ENCODE measurements at regions not wholly inside any gene's neighbourhood (a gene's known extent, or its start where the extent isn't known, plus 50 kb on each side); places are given as distances from the start of the nearest gene placed in this dataset.

DNA sequence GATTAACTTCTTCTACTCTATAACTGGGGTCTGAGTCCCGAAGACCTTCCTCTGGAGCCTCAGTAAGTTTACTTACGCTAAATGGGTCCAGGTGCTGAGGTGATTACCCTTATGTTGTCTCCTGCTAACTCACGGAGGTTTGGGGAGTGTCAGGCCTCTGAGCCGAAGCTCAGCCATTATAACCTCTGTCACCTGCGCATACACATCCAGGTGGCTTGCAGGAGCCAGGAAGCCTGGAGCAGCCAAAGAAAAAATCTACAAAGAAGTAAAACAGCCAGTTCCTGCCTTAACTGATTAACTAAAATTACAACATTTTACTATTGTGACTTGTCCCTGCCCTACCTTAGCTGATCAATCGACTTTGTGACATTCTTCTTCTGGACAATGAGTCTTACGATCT is 350.7 kb downstream of the GLRX3 start:
- TF ChIP-seq, protein P1, sequence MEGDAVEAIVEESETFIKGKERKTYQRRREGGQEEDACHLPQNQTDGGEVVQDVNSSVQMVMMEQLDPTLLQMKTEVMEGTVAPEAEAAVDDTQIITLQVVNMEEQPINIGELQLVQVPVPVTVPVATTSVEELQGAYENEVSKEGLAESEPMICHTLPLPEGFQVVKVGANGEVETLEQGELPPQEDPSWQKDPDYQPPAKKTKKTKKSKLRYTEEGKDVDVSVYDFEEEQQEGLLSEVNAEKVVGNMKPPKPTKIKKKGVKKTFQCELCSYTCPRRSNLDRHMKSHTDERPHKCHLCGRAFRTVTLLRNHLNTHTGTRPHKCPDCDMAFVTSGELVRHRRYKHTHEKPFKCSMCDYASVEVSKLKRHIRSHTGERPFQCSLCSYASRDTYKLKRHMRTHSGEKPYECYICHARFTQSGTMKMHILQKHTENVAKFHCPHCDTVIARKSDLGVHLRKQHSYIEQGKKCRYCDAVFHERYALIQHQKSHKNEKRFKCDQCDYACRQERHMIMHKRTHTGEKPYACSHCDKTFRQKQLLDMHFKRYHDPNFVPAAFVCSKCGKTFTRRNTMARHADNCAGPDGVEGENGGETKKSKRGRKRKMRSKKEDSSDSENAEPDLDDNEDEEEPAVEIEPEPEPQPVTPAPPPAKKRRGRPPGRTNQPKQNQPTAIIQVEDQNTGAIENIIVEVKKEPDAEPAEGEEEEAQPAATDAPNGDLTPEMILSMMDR (IDR thresholded peaks at IDR 0.05; ENCODE audit: insufficient read depth, low read length), result no peak
- TF ChIP-seq POLR2AphosphoS5 (IDR thresholded peaks at IDR 0.05; ENCODE audit: low read depth) (no peak), GABPA (IDR thresholded peaks at IDR 0.05; ENCODE audit: low read depth) (no peak), SPI1 (IDR thresholded peaks at IDR 0.05; ENCODE audit: borderline replicate concordance, low read depth) (no peak)
- TF ChIP-seq, protein P2, sequence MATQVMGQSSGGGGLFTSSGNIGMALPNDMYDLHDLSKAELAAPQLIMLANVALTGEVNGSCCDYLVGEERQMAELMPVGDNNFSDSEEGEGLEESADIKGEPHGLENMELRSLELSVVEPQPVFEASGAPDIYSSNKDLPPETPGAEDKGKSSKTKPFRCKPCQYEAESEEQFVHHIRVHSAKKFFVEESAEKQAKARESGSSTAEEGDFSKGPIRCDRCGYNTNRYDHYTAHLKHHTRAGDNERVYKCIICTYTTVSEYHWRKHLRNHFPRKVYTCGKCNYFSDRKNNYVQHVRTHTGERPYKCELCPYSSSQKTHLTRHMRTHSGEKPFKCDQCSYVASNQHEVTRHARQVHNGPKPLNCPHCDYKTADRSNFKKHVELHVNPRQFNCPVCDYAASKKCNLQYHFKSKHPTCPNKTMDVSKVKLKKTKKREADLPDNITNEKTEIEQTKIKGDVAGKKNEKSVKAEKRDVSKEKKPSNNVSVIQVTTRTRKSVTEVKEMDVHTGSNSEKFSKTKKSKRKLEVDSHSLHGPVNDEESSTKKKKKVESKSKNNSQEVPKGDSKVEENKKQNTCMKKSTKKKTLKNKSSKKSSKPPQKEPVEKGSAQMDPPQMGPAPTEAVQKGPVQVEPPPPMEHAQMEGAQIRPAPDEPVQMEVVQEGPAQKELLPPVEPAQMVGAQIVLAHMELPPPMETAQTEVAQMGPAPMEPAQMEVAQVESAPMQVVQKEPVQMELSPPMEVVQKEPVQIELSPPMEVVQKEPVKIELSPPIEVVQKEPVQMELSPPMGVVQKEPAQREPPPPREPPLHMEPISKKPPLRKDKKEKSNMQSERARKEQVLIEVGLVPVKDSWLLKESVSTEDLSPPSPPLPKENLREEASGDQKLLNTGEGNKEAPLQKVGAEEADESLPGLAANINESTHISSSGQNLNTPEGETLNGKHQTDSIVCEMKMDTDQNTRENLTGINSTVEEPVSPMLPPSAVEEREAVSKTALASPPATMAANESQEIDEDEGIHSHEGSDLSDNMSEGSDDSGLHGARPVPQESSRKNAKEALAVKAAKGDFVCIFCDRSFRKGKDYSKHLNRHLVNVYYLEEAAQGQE (IDR thresholded peaks at IDR 0.05; ENCODE audit: insufficient replicate concordance, low read depth), result no peak
- Histone ChIP-seq H3K27me3 (ENCODE audit: insufficient read depth, poor library complexity, severe bottlenecking) (no peaks in the 10 kb centered on the region), H3K4me3 (replicated peaks; ENCODE audit: insufficient read depth, low read length) (no peak overlapping the region), H3K27ac (replicated peaks) (no peak overlapping the region)
- DNase-seq (ENCODE audit: low read depth in 1 of 2, low spot score in 1 of 2), result no peak

DNA sequence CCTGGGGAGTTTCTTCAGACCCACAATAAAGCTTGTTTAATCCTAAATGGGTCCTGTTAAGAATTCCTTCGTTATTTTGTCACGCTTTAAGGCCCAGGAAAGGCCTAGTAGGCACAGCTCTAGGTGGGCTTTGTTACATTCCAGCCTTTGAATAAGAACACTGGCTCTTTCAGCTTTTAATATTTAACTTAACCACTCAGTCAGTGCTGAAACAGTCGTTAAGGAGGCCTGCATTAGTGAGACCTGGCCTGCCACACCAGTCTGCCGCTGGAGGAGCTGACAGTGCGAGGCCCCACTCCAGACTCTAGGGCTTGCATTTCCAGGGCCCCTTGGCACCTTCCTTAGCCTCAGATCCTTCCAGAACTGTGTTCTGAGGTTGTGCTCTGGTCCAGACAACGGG is 351.4 kb downstream of the GLRX3 start:
- Histone ChIP-seq H3K27me3 (ENCODE audit: insufficient read depth, poor library complexity, severe bottlenecking) (no peaks in the 10 kb centered on the region), H3K4me3 (replicated peaks; ENCODE audit: insufficient read depth, low read length) (no peak overlapping the region), H3K27ac (replicated peaks) (no peak overlapping the region)
- TF ChIP-seq SPI1 (IDR thresholded peaks at IDR 0.05; ENCODE audit: borderline replicate concordance, low read depth) (no peak), POLR2AphosphoS5 (IDR thresholded peaks at IDR 0.05; ENCODE audit: low read depth) (no peak), GABPA (IDR thresholded peaks at IDR 0.05; ENCODE audit: low read depth) (no peak)
- TF ChIP-seq, protein P1 (IDR thresholded peaks at IDR 0.05; ENCODE audit: insufficient read depth, low read length), result no peak
- TF ChIP-seq, protein P2 (IDR thresholded peaks at IDR 0.05; ENCODE audit: insufficient replicate concordance, low read depth), result no peak
- no peak for DNase-seq (ENCODE audit: low read depth in 1 of 2, low spot score in 1 of 2)

DNA sequence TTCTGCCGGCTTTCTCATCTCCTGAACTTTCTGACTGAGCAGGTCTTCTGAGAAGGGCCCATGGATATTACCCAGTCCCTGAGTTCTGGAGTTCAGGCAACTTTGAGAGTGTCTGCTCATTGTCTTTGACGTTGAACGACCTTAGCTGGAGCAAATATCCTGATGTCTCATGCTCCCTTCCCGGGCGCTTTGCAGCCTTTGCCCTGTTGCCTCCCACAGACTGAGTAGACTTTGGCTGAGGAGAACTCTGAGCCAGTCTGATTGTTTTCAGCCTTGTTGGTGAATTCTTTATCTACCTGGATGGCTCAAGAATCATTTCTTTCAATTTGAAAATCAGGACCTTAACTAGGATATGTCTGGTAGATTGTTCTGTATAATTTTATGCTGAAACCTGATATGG is 353.7 kb downstream of the GLRX3 start:
- Histone ChIP-seq H3K27me3 (ENCODE audit: insufficient read depth, poor library complexity, severe bottlenecking) (no peaks in the 10 kb centered on the region), H3K4me3 (replicated peaks; ENCODE audit: insufficient read depth, low read length) (no peak overlapping the region), H3K27ac (replicated peaks) (no peak overlapping the region)
- TF ChIP-seq POLR2AphosphoS5 (IDR thresholded peaks at IDR 0.05; ENCODE audit: low read depth) (no peak), SPI1 (IDR thresholded peaks at IDR 0.05; ENCODE audit: borderline replicate concordance, low read depth) (no peak), GABPA (IDR thresholded peaks at IDR 0.05; ENCODE audit: low read depth) (no peak)
- TF ChIP-seq, protein P1 (IDR thresholded peaks at IDR 0.05; ENCODE audit: insufficient read depth, low read length), result no peak
- TF ChIP-seq, protein P2 (IDR thresholded peaks at IDR 0.05; ENCODE audit: insufficient replicate concordance, low read depth), result no peak
- no peak for DNase-seq (ENCODE audit: low read depth in 1 of 2, low spot score in 1 of 2)
